Mucosa of gallbladder (tissue), 1 donor: ENCODE measurements at regions not wholly inside any gene's neighbourhood (a gene's known extent, or its start where the extent isn't known, plus 50 kb on each side); places are given as distances from the start of the nearest gene placed in this dataset.
"Not testable (repeated sequence)": the region's sequence is repeated elsewhere in the genome, so short reads cannot be mapped to it uniquely, and the experiment has no call there.

Experiments used
- DNase-seq: peaks from one replicate; pipeline ENCODE4 v3.0.0-alpha.2; 2020; ENCODE audit warnings: low spot score
- donor health status: DM: no; HTN: no; CAD: no.

DNA sequence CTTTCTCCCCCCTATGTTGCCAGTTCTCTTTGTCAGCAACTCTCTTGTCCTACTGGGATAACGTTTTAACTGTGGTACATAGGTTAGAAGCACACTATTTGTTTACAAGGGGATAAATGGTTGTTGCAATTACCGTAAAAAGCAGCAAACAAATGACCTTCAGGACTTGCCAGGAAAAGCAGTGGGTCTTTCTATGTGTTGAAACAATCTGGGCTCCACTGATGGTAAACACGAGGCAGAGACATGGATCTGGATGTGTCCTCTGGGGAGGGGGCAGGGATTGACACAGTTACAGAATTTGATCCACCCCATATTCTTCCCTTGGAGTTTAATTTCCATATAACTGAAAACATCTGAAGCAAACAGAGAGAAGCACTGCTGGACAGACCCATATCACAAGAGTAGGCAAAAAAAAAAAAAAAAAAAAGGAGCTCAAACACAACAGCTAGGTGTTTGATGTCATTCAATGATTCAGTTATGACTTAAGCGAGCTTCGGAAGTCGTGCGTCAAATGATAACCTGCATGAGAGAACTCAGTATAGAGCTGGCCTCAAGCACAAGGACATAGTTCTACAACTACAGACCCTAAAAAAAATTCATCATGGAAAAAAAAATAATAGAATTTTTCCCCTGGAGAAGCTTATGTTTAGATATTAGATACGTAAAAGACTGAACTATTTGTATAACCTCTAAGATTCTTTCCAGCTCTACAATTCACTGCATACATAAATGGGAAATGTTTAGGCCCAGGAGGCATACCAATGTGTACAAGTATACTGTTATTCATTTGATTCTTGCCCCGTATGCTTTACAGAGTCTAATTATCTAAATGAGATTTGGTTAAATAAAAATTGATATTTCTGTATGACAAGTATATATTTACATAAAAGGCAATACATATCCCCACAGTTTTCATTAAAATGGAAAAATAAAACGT lies 127.7 kb downstream of the ALDH8A1 start:
- DNase-seq: no peak

DNA sequence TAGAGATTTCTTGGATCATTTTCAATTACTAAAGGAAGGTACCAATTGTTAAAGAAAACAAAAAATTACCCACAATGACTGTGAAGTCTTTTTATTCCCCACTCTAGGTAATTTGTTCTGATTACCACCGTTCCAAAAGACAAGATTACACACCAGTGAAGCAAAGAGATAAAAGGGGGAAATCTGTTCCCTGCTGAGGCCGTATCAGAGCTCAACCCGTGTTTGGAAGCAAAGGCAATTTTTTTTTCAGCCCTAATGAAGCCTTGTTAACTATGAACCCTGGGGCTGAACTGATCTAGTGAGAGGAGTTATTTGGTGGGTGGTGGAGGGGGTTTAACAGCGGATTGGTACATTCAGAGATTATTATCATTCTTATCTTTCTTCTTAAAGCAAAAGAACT lies 128.5 kb downstream of the ALDH8A1 start:
- DNase-seq: no peak

DNA sequence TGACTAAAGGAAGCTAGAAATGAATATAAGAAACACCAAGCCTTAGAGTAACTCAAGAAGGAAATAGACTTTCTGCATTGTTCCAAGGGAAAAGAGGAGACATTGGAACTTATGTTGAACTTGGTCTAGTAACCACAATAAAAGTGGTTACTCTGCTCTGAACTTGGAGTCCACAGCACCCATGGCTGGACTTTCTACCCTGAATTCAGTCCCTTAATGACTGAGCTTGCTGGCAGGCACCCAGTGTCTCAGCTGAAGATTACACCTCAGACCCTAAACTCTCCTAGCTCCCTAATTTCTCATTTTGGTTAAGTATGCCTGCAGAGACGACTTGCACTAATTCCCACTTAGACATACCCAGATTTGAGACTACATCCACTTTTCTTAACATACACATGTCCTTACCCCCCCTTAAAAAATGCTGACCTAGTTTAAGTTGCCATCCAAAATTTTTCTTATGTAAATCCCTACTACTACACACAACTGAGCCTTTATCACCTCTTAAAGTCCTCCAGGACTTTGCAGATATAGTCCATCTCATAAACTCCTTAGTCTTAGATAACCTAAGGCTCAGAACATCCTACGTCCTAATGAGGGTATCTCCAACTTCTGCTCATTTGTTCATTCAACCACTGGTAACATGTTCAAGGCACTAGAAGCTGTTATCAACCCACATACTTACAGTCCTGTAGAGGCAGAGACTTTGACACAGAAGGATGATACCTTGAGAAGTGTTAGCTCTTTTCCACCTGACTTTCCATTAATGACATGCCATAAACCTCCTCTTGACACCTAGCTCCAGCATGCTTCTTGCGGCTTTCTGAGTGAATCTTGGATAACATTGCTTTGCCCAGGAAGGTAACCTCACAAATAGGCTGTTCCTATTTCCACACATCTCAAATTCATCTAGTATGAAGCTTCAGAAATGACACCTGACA lies 129.8 kb downstream of the ALDH8A1 start:
- no peak for DNase-seq

DNA sequence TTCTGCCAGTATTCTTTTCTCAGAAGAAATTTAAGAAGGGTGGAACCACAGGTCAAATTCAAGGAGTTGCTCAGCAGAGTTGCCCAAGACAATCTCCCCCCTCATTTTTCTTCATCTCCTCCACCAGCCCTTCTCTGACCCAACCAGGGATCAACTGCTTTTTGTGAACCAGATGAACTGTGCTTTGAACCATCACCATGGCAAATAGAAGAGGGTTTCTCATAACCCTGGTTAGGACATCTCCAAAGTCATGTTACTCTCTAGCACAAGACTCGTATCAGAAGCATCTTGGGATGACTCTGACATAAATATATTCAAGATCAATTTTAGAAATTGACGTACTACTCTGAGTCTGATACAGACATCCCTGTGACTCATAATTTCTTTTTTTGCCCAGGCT lies 130.7 kb downstream of the ALDH8A1 start:
- no peak for DNase-seq

DNA sequence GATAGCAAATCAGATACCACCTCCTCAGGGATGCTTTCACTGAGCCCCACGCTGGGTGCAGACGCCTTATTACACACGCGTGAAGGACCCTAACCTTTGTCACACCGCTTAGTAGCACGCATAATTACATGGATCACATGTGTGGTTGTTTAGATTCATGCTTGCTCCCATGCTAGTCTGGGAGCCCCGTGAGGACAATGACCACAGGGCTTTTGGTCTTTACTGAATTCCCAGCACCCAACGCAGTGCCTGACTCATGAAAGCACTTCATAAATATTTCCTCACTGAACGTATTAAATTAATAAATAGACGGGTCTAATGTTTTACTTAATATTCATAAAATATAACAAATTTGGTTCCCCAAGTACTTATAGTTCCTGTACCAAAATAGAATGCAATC lies 132.5 kb downstream of the ALDH8A1 start:
- no peak for DNase-seq

DNA sequence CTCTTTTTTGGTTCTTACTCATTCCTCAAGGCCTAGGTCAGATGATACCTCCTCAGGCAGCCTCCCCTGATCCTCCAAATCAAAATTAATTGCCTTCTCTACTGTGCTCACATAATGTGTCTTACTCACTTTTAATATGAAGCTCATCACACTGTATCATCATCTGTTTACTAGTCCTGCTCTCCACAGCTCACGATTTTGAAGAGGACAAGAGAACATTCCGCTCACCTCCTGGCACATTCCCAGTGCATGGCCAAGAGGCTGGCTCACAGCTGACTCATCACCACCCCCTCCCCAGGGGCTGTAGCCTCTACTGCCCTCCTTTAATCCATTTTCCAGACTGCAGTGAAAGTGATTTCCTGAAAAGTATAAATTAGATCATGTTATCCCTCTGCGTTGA lies 133.1 kb downstream of the ALDH8A1 start:
- no peak for DNase-seq

DNA sequence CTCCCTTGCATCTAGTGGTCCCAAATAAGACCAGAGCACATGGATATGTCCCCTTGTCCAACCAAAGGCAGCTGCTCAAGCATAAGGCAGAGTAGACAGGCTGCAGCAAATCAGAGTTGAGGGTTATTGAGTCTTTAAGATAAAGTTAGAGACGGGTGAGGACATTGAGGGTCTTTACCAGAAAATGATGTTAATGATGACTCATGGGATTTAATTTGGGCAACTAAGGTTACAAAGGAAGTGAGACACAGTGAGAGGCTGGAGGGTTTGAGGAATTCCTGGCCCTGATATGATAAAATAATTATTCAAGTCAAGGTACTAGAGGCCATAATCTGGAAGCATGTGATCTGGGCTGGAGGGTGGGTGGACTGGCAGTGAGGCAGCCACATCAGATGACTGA lies 133.6 kb downstream of the ALDH8A1 start:
- no peak for DNase-seq

DNA sequence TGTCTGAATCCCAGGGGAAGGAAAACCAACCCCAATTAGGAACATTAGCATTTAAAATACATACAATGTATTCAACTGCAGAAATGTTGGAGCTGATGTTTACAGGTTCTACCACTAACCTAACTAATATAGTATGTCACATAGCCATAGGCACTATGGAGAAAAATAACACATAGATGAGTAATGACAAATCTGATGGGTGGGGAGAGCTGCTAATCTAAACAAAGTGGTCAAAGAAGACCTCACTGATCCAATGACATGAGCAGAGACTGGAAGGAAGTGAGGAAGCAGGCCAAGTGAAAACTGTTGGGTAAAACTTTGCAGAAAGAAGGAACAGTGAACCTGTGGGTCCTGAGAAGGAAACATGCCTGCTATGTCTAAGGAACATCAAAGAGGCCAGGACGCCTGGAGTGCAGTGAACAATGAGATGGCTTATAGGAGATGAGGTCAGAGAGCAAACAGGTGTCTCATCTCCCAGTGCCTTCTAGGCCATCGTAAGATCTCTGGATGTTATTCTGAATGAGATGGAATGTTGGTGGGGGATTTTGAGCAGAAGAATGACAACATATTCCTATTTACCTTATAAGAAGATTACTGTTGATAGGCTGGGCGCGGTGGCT lies 135.7 kb downstream of the ALDH8A1 start:
- DNase-seq: no peak

DNA sequence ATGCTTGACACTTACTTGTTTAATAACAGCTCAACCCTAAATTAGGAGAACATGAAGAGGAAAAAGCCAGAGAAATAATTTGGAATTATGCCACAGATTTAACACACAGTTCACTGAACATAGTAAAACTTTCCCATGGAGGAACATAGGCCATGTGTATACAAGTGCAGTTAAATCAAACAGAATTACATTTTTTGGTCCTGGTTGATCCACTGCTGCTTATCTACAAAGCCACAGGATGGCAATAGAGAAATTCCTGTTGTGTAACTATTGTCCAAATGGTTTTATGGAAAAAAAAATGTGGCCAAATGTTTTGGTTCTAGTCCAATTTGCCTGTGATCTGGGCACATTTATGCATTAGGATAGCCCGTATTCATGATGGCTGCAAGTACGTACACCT lies 136.8 kb downstream of the ALDH8A1 start:
- no peak for DNase-seq

DNA sequence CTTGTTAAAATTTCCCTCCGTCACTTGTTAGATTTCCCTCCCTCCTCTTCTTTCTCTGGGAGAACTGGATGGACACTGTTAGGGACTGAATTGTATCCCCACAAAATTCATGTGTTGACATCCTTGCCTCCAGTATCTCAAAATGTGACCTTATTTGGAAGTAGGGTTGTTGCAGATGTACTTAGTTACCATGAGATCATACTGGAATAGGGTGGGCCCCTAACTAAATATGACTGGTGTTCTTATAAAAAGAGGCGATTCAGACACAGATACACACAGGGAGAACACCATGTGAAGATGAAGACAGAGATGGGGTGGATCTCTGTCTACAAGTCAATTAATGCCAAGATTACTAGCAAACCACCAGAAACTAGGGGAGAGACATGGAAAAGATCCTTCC lies 139.5 kb downstream of the ALDH8A1 start:
- no peak for DNase-seq

DNA sequence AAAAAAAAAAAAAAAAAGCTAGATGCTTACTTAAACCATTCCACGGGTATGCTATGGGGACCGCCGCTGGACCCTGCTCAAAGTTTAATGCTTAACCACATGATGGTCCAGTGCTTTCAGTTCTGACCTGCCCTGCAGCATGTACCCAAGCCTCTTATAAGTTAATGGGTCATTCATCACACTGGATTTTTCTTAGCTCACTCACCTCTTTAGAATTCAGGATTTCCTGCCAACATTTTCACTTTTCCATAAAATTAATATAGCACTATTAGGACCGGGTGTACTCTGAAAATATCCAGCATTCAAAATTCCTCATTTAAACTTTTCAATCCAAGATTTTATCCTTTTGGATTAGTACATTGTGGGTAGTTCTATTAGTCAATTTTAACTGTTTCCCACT lies 140.8 kb downstream of the ALDH8A1 start:
- no peak for DNase-seq

DNA sequence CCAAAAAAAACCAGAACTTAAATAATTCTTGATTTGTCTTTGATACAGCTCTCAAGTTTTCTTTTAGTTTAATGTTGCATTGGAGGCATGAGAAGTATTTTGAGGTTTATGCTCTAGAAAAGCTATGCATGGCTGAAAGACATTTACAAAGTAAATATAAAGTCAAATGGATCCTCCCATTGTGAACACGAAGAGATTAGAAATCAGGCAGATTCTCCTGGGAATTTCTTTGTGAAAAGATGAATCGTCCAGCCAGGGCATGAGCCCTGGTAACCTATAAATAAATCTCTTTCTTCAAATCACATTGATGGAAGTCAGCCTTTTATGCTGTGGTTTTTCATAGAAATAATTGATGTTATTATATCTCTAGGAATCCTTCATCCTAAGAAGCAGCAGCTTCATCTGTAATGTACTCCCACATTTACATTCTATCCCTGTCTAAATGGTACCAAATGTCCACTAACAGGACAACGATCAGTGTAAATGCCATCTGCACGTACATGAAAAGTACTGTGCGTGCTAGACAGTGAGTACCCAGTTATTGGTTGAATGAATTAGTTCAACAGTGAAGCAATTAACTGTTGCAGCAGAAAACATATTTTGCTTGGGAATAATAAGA lies 143.6 kb downstream of the ALDH8A1 start:
- no peak for DNase-seq

DNA sequence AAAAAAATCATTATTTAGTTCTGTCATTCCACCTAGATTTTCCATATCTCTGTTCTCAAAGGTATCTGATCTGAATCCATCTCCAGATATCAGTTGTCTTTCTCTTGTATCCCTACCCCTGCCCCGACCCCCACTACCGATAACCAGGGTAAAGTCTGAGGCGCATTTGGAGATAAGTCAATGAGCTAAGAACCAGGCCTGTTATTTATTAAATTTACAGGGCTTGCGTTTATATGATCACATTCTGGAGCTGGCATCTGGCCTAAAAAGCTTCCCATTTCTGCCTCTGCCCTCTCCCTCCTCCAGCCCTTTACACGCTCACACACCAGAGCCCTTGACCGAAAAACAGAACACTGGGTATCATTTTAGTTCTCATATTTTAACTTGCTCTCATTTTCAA lies 144.7 kb downstream of the ALDH8A1 start:
- DNase-seq: peak; percentile 28

DNA sequence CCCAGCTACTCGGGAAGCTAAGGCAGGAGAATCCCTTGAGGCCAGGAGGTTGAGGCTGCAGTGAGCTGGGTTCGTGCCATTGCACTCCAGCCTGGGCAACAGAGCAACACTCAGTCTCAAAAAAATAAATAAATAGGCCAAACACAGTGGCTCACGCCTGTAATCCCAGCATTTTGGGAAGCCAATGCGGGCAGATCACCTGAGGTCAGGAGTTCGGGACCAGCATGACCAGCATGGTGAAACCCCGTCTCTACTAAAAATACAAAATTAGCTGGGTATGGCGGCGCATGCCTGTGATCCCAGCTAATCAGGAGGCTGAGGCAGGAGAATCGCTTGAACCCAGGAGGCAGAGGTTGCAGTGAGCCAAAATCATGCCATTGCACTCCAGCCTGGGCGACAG lies 145.6 kb downstream of the ALDH8A1 start:
- DNase-seq: not testable (repeated sequence)

DNA sequence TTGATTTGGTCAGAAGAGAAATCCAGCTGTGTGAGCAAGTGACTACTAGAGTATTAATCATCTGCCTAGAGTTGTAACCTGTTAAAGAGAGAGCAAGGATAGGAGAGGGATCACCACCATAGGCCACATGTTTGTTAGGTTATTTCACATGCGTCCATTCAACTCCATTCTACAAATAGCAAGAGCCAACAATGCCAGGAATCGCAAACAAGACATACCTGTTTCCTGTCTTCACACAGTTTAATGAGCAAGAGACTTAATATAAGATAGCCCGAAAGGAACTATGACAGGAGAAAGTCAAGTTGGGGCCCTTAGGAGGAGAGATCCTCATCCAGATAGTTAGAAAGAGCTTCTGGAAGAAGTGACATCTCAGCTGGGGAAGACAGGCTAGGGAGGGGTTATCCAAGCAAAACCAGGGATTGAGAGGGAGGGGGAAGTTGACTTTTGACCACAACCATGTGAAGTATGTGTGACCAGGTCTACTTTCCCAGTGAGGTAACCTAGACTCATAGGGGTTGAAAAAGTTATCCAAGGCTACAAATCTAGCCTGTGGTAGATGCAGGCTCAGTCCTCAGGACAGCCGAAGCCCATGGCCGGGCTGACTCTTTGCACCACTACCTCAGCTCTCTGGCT lies 147.4 kb downstream of the ALDH8A1 start:
- no peak for DNase-seq

DNA sequence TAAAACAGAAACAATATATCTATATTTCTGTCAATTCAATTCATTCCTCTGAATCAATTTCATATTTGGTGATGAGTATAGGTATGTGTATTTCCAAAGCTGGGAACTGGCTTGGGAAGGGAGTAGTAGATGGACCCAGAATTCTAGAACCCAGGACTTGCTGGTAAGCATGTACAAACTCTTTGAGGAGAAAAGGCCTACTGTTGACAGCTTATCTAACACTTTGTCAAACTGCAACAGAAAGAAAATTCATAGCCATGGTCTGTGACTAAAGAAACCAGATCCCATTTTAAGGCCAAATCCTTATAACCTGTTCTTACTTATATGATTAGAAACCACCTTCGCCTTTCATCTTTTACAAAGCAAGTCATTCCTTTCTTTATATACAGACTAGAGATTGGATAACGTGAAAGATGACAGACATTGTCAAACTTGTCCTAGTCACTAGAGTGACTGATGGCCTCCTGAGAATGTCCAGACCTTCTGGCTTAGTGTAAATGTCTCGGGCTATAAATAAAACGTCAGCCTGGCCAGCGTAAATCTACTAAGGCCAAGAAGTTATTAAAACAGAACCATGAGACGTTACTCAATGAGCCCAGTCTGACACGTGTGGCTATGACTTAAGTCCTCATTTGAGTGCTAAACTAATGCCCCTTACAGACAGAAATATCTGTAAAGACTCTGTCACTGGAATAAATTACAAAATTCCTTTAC lies 152.3 kb downstream of the ALDH8A1 start:
- no peak for DNase-seq

DNA sequence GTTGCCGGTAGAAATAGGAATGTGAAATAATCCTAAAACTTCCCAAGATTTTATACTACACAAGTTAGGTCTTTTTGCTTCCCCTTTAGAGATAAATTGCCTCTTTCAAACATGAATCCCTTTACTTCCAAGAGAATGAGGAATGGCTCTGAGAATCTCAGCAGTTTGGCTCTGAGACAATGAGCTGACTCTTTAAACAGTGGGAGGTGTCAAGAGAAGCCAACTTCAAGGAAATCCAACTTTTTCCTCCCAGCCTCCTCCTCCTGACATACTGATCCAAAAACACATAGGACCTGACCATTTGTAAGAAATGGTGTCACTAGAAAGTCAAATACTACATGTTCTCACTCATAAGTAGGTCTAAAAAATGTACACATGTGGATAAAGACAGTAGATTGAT lies 154.2 kb downstream of the ALDH8A1 start:
- DNase-seq: no peak

DNA sequence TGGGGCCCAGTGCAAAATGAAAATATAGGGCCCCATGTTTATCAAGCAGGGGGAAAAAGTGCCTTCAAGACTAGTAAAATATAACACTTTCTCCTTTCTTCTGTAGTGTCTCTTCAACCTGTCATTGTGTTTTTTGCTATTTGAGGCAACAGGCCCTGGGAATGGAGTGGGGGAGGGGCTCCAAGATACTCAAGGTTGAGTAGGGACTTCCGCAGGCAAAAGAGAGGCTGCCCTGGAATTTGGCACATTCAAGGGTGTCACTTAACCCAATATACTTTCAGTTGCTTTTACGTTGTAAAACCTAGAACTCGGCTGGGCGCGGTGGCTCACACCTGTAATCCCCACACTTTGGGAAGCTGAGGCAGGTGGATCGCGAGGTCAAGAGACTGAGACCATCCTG lies 154.9 kb downstream of the ALDH8A1 start:
- DNase-seq: no peak

DNA sequence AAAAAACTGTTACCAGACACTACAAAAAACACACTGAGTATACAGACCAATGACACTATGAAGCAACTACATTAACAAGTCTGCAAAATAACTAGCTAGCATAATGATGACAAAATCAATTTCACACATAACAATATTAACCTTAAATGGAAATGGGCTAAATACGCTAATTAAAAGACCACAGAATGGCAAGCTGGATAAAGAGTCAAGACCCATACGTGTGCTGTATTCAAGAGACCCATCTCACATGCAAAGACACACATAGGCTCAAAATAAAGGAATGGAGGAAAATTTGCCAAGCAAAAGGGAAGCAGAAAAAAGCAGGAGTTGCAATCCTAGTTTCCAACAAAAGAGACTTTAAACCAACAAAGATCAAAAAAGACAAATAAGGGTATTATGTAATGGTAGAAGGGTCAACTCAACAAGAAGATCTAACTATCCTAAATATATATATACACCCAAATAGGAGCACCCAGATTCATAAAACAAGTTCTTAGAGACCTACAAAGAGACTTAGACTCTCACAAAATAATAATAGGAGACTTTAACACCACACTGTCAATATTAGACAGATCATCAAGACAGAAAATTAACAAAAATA lies 158.6 kb downstream of the ALDH8A1 start:
- not testable (repeated sequence) for DNase-seq

DNA sequence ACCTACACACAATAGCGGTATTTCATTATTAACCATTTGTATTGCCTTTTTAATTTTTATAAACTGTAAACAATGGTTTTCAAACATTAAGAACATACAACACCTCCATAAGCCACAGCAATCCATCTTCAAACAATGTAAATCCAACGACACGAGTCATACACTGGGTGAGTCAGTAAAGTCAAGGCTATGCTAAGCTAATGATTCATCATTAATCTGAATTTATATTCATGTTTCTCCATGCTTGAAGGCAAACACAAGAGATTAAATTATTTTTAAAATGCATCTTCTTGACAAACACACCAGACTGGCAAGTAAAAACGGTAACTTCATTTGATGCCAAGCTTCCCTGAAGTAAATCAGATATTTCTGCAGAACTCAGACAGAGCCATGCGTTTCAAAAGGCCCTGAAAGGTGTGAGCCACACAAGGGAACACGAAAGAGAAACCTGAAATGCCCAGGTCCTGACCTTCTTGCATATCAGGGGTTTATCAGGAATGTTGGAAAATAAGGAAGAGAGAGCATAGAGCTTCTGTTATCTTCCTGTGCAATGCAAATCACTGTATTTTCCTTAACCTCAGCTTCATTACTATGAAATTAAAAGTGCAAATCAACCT lies 162.5 kb downstream of the ALDH8A1 start:
- DNase-seq: no peak
